ENCODE measurements at regions not wholly inside any gene's neighbourhood (a gene's known extent, or its start where the extent isn't known, plus 50 kb on each side); places are given as distances from the start of the nearest gene placed in this dataset.

GRCh38 chr13:33651766-33652165 is 166.2 kb upstream of the RFC3 start:
- DNase-seq (ENCODE audit: extremely low spot score) = no peak
- CTCF ChIA-PET = interaction anchor here (0.8 to 1.6 kb wide), 3 partner anchors 14 to 24 kb away, joined by 3 to 6 read pairs (median 4); no protein-coding TSS in a partner anchor
- POLR2A ChIA-PET = no interaction called here
- no peak for TF ChIP-seq CTCF (IDR thresholded peaks at IDR 0.05; ENCODE audit: control extremely low read depth, extremely low read depth, low read depth, missing control alignments)

GRCh38 chr13:33657274-33657673 is 160.7 kb upstream of the RFC3 start:
- CTCF ChIA-PET = interaction anchor here (1.2 kb wide), 1 partner anchor 17 kb away, joined by 4 read pairs; no protein-coding TSS in a partner anchor
- no peak for TF ChIP-seq CTCF (IDR thresholded peaks at IDR 0.05; ENCODE audit: control extremely low read depth, extremely low read depth, low read depth, missing control alignments)
- POLR2A ChIA-PET = no interaction called here

GRCh38 chr13:33659466-33659865 is 158.5 kb upstream of the RFC3 start:
- CTCF ChIA-PET = interaction anchor here (1.3 kb wide), 2 partner anchors 14 to 62 kb away, joined by 3 to 4 read pairs; no protein-coding TSS in a partner anchor
- no peak for TF ChIP-seq CTCF (IDR thresholded peaks at IDR 0.05; ENCODE audit: control extremely low read depth, extremely low read depth, low read depth, missing control alignments)

More at GRCh38 chr13:33657274-33657673, 160.7 kb upstream of the RFC3 start:
- DNase-seq (ENCODE audit: extremely low spot score) = no peak

GRCh38 chr13:33659894-33660293 is 158.1 kb upstream of the RFC3 start:
- no peak for TF ChIP-seq CTCF (IDR thresholded peaks at IDR 0.05; ENCODE audit: control extremely low read depth, extremely low read depth, low read depth, missing control alignments)
- ChIA-PET POLR2A (no interaction called here), CTCF (no interaction called here)
- no peak for DNase-seq (ENCODE audit: extremely low spot score)

More at GRCh38 chr13:33659466-33659865, 158.5 kb upstream of the RFC3 start:
- POLR2A ChIA-PET = no interaction called here
- no peak for DNase-seq (ENCODE audit: extremely low spot score)

GRCh38 chr13:33662392-33662791 is 155.6 kb upstream of the RFC3 start:
- no peak for DNase-seq (ENCODE audit: extremely low spot score)
- TF ChIP-seq CTCF (IDR thresholded peaks at IDR 0.05; ENCODE audit: control extremely low read depth, extremely low read depth, low read depth, missing control alignments) = no peak
- CTCF ChIA-PET = interaction anchor here (1.0 to 1.5 kb wide), 3 partner anchors 10 to 19 kb away, joined by 3 to 4 read pairs (median 3); no protein-coding TSS in a partner anchor
- POLR2A ChIA-PET = no interaction called here

GRCh38 chr13:33665626-33666175 is 152.2 kb upstream of the RFC3 start:
- POLR2A ChIA-PET = no interaction called here
- TF ChIP-seq CTCF (IDR thresholded peaks at IDR 0.05; ENCODE audit: control extremely low read depth, extremely low read depth, low read depth, missing control alignments) = no peak
- no peak for DNase-seq (ENCODE audit: extremely low spot score)

More at GRCh38 chr13:33665626-33666175, 152.2 kb upstream of the RFC3 start:
- CTCF ChIA-PET = interaction anchor here (1.1 to 1.6 kb wide), 3 partner anchors 12 to 37 kb away, joined by 3 read pairs; no protein-coding TSS in a partner anchor
